IMR-90 (cell line): ENCODE measurements at regions not wholly inside any gene's neighbourhood (a gene's known extent, or its start where the extent isn't known, plus 50 kb on each side); places are given as distances from the start of the nearest gene placed in this dataset.

ENCODE experiments used
- ATAC-seq: fragments of 200-7000 bp; cut with Tn5 transposase; 2 replicates; pipeline ENCODE4 v1.9.1; 2020; ENCODE audit warnings: low read depth, mild to moderate bottlenecking, moderate library complexity
- BruUV-seq: library from RNA; stranded (reverse); fragments of 400-500 nt; replicated peaks from 2 replicates; lab custom pipeline; 2021; lab: Mats Ljungman, UMichigan
- CTCF ChIA-PET: fragments of 300-600 bp; formaldehyde crosslinking; extraction: SDS; loops from one replicate; lab custom pipeline; 2021; ENCODE audit warnings: antibody characterized with exemption; lab: Yijun Ruan, JAX
- POLR2A ChIA-PET: fragments of 300-600 bp; sonication (Branson Sonifier 250); formaldehyde crosslinking; loops from one replicate; lab custom pipeline; 2022; ENCODE audit warnings: antibody characterized with exemption; ENCODE audit not compliant: unreplicated experiment; lab: Charles Lee
- DNase-seq: peaks from one replicate; pipeline ENCODE4 v3.0.0; 2013
- H2AFZ ChIP-seq: replicated peaks from 2 replicates; pipeline ENCODE3; 2013; ENCODE audit warnings: low read length, mild to moderate bottlenecking; ENCODE audit not compliant: poor library complexity
- H2AK5ac ChIP-seq: 2 replicates; pipeline ENCODE4 v1.6.1; 2013; ENCODE audit warnings: low read depth, low read length, inconsistent platforms
- H2AK9ac ChIP-seq: replicated peaks from 2 replicates; pipeline ENCODE3; 2013; ENCODE audit warnings: mild to moderate bottlenecking, low read depth, low read length, moderate library complexity; ENCODE audit not compliant: poor library complexity
- H2BK120ac ChIP-seq: 2 replicates; pipeline ENCODE4 v1.6.1; 2013; ENCODE audit warnings: low read depth, low read length, inconsistent platforms
- H2BK15ac ChIP-seq: 3 replicates; pipeline ENCODE4 v1.6.1; 2013; ENCODE audit warnings: low read depth, low read length, inconsistent platforms
- H2BK20ac ChIP-seq: 2 replicates; pipeline ENCODE4 v1.6.1; 2013; ENCODE audit warnings: low read depth, mild to moderate bottlenecking, inconsistent platforms, low read length, moderate library complexity
- H2BK5ac ChIP-seq: 2 replicates; pipeline ENCODE4 v1.6.1; 2013; ENCODE audit warnings: mild to moderate bottlenecking, low read depth, low read length, inconsistent platforms; ENCODE audit not compliant: poor library complexity, severe bottlenecking
- H3K14ac ChIP-seq: replicated peaks from 2 replicates; pipeline ENCODE4 v1.6.1; 2013; ENCODE audit warnings: low read depth, low read length, inconsistent platforms
- H3K18ac ChIP-seq: 2 replicates; pipeline ENCODE4 v1.6.1; 2013; ENCODE audit warnings: low read depth, low read length, control low read depth
- H3K23ac ChIP-seq: 2 replicates; pipeline ENCODE4 v1.6.1; 2013; ENCODE audit warnings: low read depth, low read length, inconsistent platforms
- H3K27ac ChIP-seq: 2 replicates; pipeline ENCODE4 v1.5.1; 2013; ENCODE audit warnings: mild to moderate bottlenecking, control low read depth, low read length; ENCODE audit not compliant: insufficient read depth
- H3K27me3 ChIP-seq: 2 replicates; pipeline ENCODE4 v1.6.1; 2013; ENCODE audit warnings: low read length; ENCODE audit not compliant: control insufficient read depth, insufficient read depth
- H3K36me3 ChIP-seq: 2 replicates; pipeline ENCODE4 v1.6.1; 2013; ENCODE audit warnings: low read length, mixed read lengths; ENCODE audit not compliant: control insufficient read depth, insufficient read depth
- H3K4ac ChIP-seq: 2 replicates; pipeline ENCODE4 v1.6.1; 2013; ENCODE audit warnings: low read depth, low read length, inconsistent platforms
- H3K4me1 ChIP-seq: 2 replicates; pipeline ENCODE4 v1.6.1; 2013; ENCODE audit warnings: low read length, mixed read lengths; ENCODE audit not compliant: control insufficient read depth, insufficient read depth
- H3K4me2 ChIP-seq: 2 replicates; pipeline ENCODE4 v1.6.1; 2013; ENCODE audit warnings: low read depth, mild to moderate bottlenecking, control low read depth, low read length, moderate library complexity
- H3K4me3 ChIP-seq: 2 replicates; pipeline ENCODE4 v1.5.1; 2013; ENCODE audit warnings: low read depth, mild to moderate bottlenecking, control low read depth, low read length, moderate library complexity; ENCODE audit not compliant: insufficient read depth
- H3K56ac ChIP-seq: 2 replicates; pipeline ENCODE4 v1.6.1; 2013; ENCODE audit warnings: low read length, inconsistent platforms; ENCODE audit not compliant: insufficient read depth; ENCODE audit errors: extremely low read depth
- H3K79me1 ChIP-seq, 2 experiments: 2 replicates each; pipeline ENCODE4 v1.6.1; 2013; ENCODE audit warnings: low read length in 2 of 2, inconsistent platforms in 1 of 2, low read depth in 1 of 2
- H3K9ac ChIP-seq: 2 replicates; pipeline ENCODE4 v1.6.1; 2013; ENCODE audit warnings: low read depth, low read length, control low read depth
- H3K9me1 ChIP-seq: 2 replicates; pipeline ENCODE4 v1.6.1; 2013; ENCODE audit warnings: low read length, inconsistent platforms; ENCODE audit not compliant: insufficient read depth
- H3K9me3 ChIP-seq: 2 replicates; pipeline ENCODE4 v1.6.1; 2013; ENCODE audit warnings: low read length; ENCODE audit not compliant: control insufficient read depth, insufficient read depth
- H4K20me1 ChIP-seq: 2 replicates; pipeline ENCODE4 v1.6.1; 2013; ENCODE audit warnings: low read length, inconsistent platforms; ENCODE audit not compliant: insufficient read depth
- H4K5ac ChIP-seq: 2 replicates; pipeline ENCODE4 v1.6.1; 2013; ENCODE audit warnings: mild to moderate bottlenecking, low read depth, low read length, control low read depth
- H4K8ac ChIP-seq, 2 experiments: 2 replicates each; pipeline ENCODE4 v1.6.1; 2013; ENCODE audit warnings: low read depth in 2 of 2, low read length in 2 of 2, control low read depth in 1 of 2, inconsistent platforms in 1 of 2
- H4K91ac ChIP-seq: 2 replicates; pipeline ENCODE4 v1.6.1; 2013; ENCODE audit warnings: low read depth, low read length, inconsistent platforms; ENCODE audit not compliant: insufficient read depth
- CEBPB ChIP-seq: IDR thresholded peaks from 2 replicates; pipeline ENCODE4 v1.6.1; 2012; ENCODE audit warnings: low read depth, low read length, improper control_type of control experiment
- FOS ChIP-seq: fragments of 150-350 bp; IDR thresholded peaks from 2 replicates; pipeline ENCODE4 v1.6.1; 2016; ENCODE audit warnings: low read depth, low read length
- MAZ ChIP-seq: IDR thresholded peaks from 2 replicates; pipeline ENCODE4 v1.6.1; 2012; ENCODE audit warnings: low read depth, mild to moderate bottlenecking, low read length, improper control_type of control experiment, moderate library complexity, borderline replicate concordance
- MXI1 ChIP-seq: IDR thresholded peaks from 2 replicates; pipeline ENCODE4 v1.6.1; 2012; ENCODE audit warnings: low read depth, mild to moderate bottlenecking, low read length, moderate library complexity, borderline replicate concordance
- NFE2L2 ChIP-seq: fragments of 150-350 bp; IDR thresholded peaks from 2 replicates; pipeline ENCODE4 v1.6.1; 2016; ENCODE audit warnings: low read depth, mild to moderate bottlenecking, low read length
- POLR2A ChIP-seq: IDR thresholded peaks from 2 replicates; pipeline ENCODE4 v1.6.1; 2012; ENCODE audit warnings: mild to moderate bottlenecking, low read depth, low read length
- RAD21 ChIP-seq: IDR thresholded peaks from 2 replicates; pipeline ENCODE4 v1.6.1; 2012; ENCODE audit warnings: low read length, improper control_type of control experiment
- RCOR1 ChIP-seq: IDR thresholded peaks from 2 replicates; pipeline ENCODE4 v1.6.1; 2012; ENCODE audit warnings: mild to moderate bottlenecking, low read length, improper control_type of control experiment; ENCODE audit not compliant: insufficient replicate concordance
- SMC3 ChIP-seq: fragments of 150-350 bp; IDR thresholded peaks from 2 replicates; pipeline ENCODE4 v1.6.1; 2016; ENCODE audit warnings: low read depth, mild to moderate bottlenecking, antibody characterized with exemption, low read length, moderate library complexity
- USF2 ChIP-seq: fragments of 150-350 bp; IDR thresholded peaks from 2 replicates; pipeline ENCODE4 v1.6.1; 2017; ENCODE audit warnings: mild to moderate bottlenecking, antibody characterized with exemption, low read length, low read depth
- WGBS, 2 experiments: methylation state at CpG; one replicate each; pipeline versions ENCODE4 v1.1.5 to v1.1.7; 2013; ENCODE audit warnings: missing lambda C conversion rate in 2 of 2; ENCODE audit not compliant: insufficient read length in 1 of 2; ENCODE audit errors: extremely low coverage in 2 of 2; 5-methylcytosine and 5-hydroxymethylcytosine counted together
- dilution Hi-C: fragments of 300-500 bp; cut with HindIII; formaldehyde crosslinking; loops from one replicate; pipeline ENCODE4 v1.14.3; 2018; ENCODE audit warnings: low sequenced_read_pairs; ENCODE audit not compliant: unreplicated experiment
- in situ Hi-C: fragments of 300-500 bp; cut with MboI; formaldehyde crosslinking; loops from 3 replicates; pipeline ENCODE4 v1.14.3; 2019; ENCODE audit warnings: low sequenced_read_pairs, inconsistent platforms, mixed read lengths
- intact Hi-C: fragments of 100-400 bp; cut with micrococcal nuclease; formaldehyde crosslinking; loops from 2 replicates; pipeline ENCODE4 v1.10.0; 2022
- TF ChIP-seq, protein P1 (sequence below): conservative IDR thresholded peaks from 2 replicates; pipeline ENCODE4 v1.5.1; 2012; ENCODE audit warnings: mild to moderate bottlenecking, low read depth, low read length, improper control_type of control experiment

- BruUV-seq = no TSS peak
- dilution Hi-C loops = no loop called here
- no peak overlapping the region for H3K56ac ChIP-seq
- no peak overlapping the region for H3K27ac ChIP-seq
- intact Hi-C loops = no loop called here
- no peak overlapping the region for H3K4ac ChIP-seq
- no peaks in the 10 kb centered on the region for H3K4me1 ChIP-seq
- no peaks in the 10 kb centered on the region for H3K27me3 ChIP-seq
- H2AK9ac ChIP-seq = no peak overlapping the region
- no peak overlapping the region for H3K9ac ChIP-seq
- H3K23ac ChIP-seq = no peak overlapping the region
- H3K9me3 ChIP-seq = no peaks in the 10 kb centered on the region; the same call in 1 of the 2 replicates
- ChIA-PET CTCF (no interaction called here), POLR2A (no interaction called here)
- no peak overlapping the region for H2BK20ac ChIP-seq
- no peak overlapping the region for H3K4me3 ChIP-seq
- no peak overlapping the region for H3K18ac ChIP-seq
- DNase-seq (no peak), ATAC-seq (no peak)
- TF ChIP-seq RCOR1 (no peak), MAZ (no peak), RAD21 (no peak), NFE2L2 (no peak), CEBPB (no peak), MXI1 (no peak), SMC3 (no peak), POLR2A (no peak), USF2 (no peak), FOS (no peak)
- TF ChIP-seq, protein P1, sequence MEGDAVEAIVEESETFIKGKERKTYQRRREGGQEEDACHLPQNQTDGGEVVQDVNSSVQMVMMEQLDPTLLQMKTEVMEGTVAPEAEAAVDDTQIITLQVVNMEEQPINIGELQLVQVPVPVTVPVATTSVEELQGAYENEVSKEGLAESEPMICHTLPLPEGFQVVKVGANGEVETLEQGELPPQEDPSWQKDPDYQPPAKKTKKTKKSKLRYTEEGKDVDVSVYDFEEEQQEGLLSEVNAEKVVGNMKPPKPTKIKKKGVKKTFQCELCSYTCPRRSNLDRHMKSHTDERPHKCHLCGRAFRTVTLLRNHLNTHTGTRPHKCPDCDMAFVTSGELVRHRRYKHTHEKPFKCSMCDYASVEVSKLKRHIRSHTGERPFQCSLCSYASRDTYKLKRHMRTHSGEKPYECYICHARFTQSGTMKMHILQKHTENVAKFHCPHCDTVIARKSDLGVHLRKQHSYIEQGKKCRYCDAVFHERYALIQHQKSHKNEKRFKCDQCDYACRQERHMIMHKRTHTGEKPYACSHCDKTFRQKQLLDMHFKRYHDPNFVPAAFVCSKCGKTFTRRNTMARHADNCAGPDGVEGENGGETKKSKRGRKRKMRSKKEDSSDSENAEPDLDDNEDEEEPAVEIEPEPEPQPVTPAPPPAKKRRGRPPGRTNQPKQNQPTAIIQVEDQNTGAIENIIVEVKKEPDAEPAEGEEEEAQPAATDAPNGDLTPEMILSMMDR = no peak
- no peak overlapping the region for H2AK5ac ChIP-seq
- no peaks in the 10 kb centered on the region for H4K20me1 ChIP-seq
- no peak overlapping the region for H4K91ac ChIP-seq
- no peak overlapping the region for H4K5ac ChIP-seq
- no peaks in the 10 kb centered on the region for H3K9me1 ChIP-seq
- H2AFZ ChIP-seq = no peak overlapping the region
- no peaks in the 10 kb centered on the region for H3K79me1 ChIP-seq
- in situ Hi-C loops = no loop called here
- H3K36me3 ChIP-seq = no peaks in the 10 kb centered on the region
- H4K8ac ChIP-seq = no peak overlapping the region
- no peak overlapping the region for H3K14ac ChIP-seq
- no peak overlapping the region for H2BK5ac ChIP-seq
- no peak overlapping the region for H2BK120ac ChIP-seq
- H2BK15ac ChIP-seq = no peak overlapping the region
- no CpG with 5 or more reads among the region's 3 CpGs for WGBS, 2 experiments
- no peak overlapping the region for H3K4me2 ChIP-seq
These were observed 467.6 kb upstream of the HS3ST5 start for GRCh38 chr6:114810468-114810867.
